ENCODE measurements at regions not wholly inside any gene's neighbourhood (a gene's known extent, or its start where the extent isn't known, plus 50 kb on each side); places are given as distances from the start of the nearest gene placed in this dataset.

GRCh38 chrX:36950495-36951253, 57.5 kb upstream of the FAM47C start:
- H3K36me3 ChIP-seq = no peaks in the 10 kb centered on the region
- H3K4me1 ChIP-seq (replicated peaks) = no peaks in the 10 kb centered on the region
- H3K4me3 ChIP-seq = no peak overlapping the region
- TF ChIP-seq POLR2AphosphoS5 (IDR thresholded peaks at IDR 0.05) (no peak), POLR2A (IDR thresholded peaks at IDR 0.05) (no peak), CTCF (IDR thresholded peaks at IDR 0.05) (no peak)
- no peaks in the 10 kb centered on the region for H3K9me3 ChIP-seq
- intact Hi-C loops (cut with DNase I) = no loop called here
- DNase-seq (ENCODE audit: low spot score) = no peak
- no peaks in the 10 kb centered on the region for H3K27me3 ChIP-seq (replicated peaks; ENCODE audit: insufficient read depth)
- no peak overlapping the region for H3K27ac ChIP-seq
- 24% methylated on average over 4 of the region's 4 CpGs for WGBS

- peak; percentile 7 for DNase-seq (ENCODE audit: low spot score)
These were observed 50.5 kb upstream of the FAM47C start for GRCh38 chrX:36957425-36958328.

More at GRCh38 chrX:36957425-36958328, 50.5 kb upstream of the FAM47C start:
- Histone ChIP-seq H3K9me3 (no peaks in the 10 kb centered on the region), H3K4me3 (peak overlapping the region; percentile 30 to 34), H3K27me3 (replicated peaks; ENCODE audit: insufficient read depth) (no peaks in the 10 kb centered on the region), H3K4me1 (replicated peaks) (no peaks in the 10 kb centered on the region), H3K36me3 (no peaks in the 10 kb centered on the region), H3K27ac (no peak overlapping the region)
- WGBS = 1% methylated on average over 11 of the region's 91 CpGs
- TF ChIP-seq POLR2AphosphoS5 (IDR thresholded peaks at IDR 0.05) = no peak
- intact Hi-C loops (cut with DNase I) = no loop called here

Small RNA genes lying in the stretch of these regions (small RNA-seq; reads per million reads assigned to genes)
- gene BX842568.4 = 0 reads per million in 2 donors
